Fibroblast of mammary gland (primary cell): ENCODE measurements at regions not wholly inside any gene's neighbourhood (a gene's known extent, or its start where the extent isn't known, plus 50 kb on each side); places are given as distances from the start of the nearest gene placed in this dataset.

Source experiments
- DNase-seq: peaks from one replicate; pipeline ENCODE4 v3.0.0-alpha.2; 2010; ENCODE audit warnings: low read depth
- H3K4me3 ChIP-seq: 2 replicates; pipeline ENCODE4 v1.5.1; 2011; ENCODE audit warnings: low read depth, mild to moderate bottlenecking, low read length, moderate library complexity; ENCODE audit not compliant: control insufficient read depth
- TF ChIP-seq, protein P1 (sequence below): conservative IDR thresholded peaks from 2 replicates; pipeline ENCODE4 v1.5.1; 2011; ENCODE audit warnings: low read depth, low read length, inconsistent platforms; ENCODE audit not compliant: control insufficient read depth, insufficient read depth

DNA sequence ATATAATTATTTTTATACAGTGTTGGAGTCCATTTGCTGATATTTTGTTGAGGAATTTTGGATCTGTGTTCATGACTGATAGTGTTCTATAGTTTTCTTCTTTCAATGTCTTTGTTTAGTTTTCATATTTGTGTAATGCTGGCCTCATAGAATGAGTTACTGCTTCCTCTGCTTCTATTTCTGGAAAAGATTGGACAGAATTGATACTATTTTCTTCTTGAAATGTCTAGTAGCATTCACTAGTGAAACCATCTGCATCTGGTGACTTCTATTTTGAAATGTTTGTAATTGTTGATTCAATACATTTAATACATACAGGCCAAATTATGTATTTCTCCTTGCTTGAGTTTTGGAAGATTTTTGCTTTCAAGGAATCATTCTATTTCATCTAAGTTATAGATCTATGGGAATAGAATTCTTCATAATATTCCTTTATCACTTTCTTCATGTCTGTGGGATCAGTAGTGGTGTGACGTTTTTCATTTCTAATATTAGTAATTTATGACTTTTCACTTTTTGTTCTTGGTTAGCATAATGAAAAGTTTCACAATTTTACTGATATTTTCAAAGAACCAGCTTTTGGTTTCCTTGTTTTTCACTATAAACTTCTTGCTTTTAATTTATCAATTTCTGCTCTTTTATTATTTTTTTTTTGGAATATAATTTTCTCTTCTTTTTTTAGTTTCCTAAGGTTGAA, 509.9 kb upstream of the VRK2 start:
- H3K4me3 ChIP-seq = no peak overlapping the region
- TF ChIP-seq, protein P1, sequence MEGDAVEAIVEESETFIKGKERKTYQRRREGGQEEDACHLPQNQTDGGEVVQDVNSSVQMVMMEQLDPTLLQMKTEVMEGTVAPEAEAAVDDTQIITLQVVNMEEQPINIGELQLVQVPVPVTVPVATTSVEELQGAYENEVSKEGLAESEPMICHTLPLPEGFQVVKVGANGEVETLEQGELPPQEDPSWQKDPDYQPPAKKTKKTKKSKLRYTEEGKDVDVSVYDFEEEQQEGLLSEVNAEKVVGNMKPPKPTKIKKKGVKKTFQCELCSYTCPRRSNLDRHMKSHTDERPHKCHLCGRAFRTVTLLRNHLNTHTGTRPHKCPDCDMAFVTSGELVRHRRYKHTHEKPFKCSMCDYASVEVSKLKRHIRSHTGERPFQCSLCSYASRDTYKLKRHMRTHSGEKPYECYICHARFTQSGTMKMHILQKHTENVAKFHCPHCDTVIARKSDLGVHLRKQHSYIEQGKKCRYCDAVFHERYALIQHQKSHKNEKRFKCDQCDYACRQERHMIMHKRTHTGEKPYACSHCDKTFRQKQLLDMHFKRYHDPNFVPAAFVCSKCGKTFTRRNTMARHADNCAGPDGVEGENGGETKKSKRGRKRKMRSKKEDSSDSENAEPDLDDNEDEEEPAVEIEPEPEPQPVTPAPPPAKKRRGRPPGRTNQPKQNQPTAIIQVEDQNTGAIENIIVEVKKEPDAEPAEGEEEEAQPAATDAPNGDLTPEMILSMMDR = no peak
- no peak for DNase-seq

DNA sequence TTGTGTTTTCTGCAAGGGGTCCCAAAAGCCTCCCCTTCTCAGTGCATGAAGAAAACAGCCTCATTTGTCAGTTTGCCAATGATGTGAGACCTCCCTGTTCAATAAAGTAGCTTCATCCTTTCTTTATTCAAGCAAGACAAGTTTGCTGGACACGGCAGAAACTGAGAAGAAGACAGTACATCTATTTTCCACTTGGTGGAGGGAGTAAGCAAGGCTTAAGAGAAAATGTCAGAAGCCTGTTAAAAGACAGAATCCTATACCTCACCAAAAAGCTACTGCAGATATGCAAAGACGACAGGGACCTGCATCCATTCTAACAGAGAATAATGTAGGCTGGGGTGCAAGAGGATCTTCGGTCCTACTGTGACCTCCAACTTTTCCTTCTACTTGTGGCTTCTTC, 506.8 kb upstream of the VRK2 start:
- TF ChIP-seq, protein P1 = no peak

DNA sequence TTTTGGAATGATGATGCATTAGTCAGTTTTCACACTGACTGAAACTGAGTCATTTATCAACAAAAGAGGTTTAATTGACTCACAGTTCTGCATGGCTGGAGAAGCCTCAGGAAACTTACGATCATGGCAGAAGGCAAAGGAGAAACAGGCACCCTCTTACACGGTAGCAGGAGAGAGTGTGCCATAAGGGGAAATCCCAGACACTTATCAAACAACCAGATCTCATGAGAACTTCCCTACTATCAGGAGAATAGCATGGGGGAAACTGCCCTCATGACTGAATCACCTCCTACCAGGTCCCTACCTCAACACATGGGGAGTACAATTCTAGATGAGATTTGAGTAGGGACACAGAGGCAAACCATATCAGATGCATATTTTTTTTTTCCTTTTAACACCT, 504.5 kb upstream of the VRK2 start:
- no peak overlapping the region for H3K4me3 ChIP-seq
- DNase-seq = no peak
- TF ChIP-seq, protein P1 = no peak

More for the DNA sequence above, 506.8 kb upstream of the VRK2 start:
- no peak overlapping the region for H3K4me3 ChIP-seq
- DNase-seq = no peak

DNA sequence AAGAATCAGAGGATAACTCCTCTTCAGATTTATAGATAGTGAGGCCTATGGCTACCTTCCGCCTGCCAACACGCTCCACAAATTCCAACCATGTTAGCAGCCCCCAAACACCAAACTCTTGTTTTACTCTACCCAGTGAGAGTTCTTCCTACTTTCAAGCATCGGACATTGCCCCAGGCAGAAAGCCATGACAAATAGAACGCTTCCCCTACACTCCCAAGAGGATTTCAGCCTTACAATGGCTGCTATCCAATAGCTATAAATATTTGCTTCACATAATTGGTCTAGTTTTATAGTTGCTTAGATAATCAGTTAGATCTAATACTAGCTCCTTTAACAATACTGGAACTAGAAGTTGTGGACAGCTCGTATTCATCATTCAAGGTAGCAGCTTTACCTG, 503.4 kb upstream of the VRK2 start:
- TF ChIP-seq, protein P1 = no peak
- DNase-seq = no peak
- H3K4me3 ChIP-seq = no peak overlapping the region

DNA sequence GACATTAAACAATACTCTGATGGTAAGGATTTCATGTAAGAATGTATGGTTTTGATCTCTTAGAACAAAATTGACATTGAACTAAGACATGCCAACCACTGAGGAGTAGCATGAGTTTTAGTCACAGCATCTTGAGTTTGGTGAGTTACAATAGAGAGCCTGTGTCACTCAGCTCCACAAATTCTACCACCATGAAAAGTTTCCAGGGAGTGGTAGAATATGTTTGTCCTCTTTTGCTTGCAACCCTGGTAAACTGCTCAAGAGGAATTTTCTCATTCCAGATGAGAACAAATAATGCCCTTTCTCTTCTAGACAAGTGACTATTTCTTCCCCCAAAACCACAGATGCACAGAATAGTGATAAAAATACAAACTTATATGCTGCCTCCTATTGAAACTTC, 502.0 kb upstream of the VRK2 start:
- H3K4me3 ChIP-seq = no peak overlapping the region
- TF ChIP-seq, protein P1 = no peak
- DNase-seq = no peak

DNA sequence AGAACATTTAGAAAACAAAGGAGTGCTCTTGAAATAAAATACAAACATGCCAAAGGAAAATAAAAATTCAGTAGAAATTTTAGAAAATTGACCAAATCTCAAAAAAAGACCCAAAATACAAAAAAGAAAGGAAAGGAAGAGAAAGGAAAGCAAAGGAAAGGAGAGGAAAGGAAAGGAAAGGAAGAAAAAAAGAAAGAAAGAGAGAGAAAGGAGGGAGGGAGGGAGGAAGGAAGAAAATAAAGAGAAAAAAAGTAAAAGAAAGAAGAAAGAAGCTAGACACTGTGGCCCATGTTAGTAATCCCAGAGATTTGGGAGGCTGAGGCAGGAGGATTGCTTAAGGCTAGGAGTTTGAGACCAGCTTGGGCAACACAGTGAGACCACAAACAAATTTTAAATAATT, 500.1 kb upstream of the VRK2 start:
- TF ChIP-seq, protein P1 = no peak
- H3K4me3 ChIP-seq = no peak overlapping the region
- no peak for DNase-seq
